ENCODE measurements at regions not wholly inside any gene's neighbourhood (a gene's known extent, or its start where the extent isn't known, plus 50 kb on each side); places are given as distances from the start of the nearest gene placed in this dataset.
"Not testable (repeated sequence)": the region's sequence is repeated elsewhere in the genome, so short reads cannot be mapped to it uniquely, and the experiment has no call there.

DNA sequence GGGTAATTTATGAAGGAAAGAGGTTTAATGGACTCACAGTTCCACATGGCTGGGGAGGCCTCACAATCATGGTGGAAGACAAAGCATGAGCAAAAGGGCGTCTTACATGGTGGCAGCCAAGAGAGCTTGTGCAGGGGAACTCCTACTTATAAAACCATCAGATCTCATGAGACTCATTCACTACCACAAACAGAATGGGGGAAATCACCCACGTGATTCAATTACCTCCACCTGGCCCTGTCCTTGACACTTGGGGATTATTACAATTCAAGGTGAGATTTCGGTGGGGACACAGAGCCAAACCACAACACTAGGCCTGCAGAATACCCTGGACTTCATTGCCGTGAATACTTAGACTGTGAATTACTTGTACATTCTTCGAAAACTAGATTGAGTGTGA, 431.7 kb upstream of the TENM3 start:
- not testable (repeated sequence) for TF ChIP-seq ZFAT (CRISPR knock-in tag; conservative IDR thresholded peaks at IDR 0.05); ELF3 (CRISPR knock-in tag; IDR thresholded peaks at IDR 0.05); YY1 (IDR thresholded peaks at IDR 0.05; ENCODE audit: insufficient read depth, insufficient replicate concordance, low read depth, low read length); ARNTL (CRISPR knock-in tag; IDR thresholded peaks at IDR 0.05); ZFX (CRISPR knock-in tag; IDR thresholded peaks at IDR 0.05; ENCODE audit: low read depth); NAIF1 (CRISPR knock-in tag; IDR thresholded peaks at IDR 0.05; ENCODE audit: borderline replicate concordance); SP1 (IDR thresholded peaks at IDR 0.05); SP1 (CRISPR knock-in tag; IDR thresholded peaks at IDR 0.05); ZNF138 (CRISPR knock-in tag; IDR thresholded peaks at IDR 0.05; ENCODE audit: low read depth); JUND (CRISPR knock-in tag; IDR thresholded peaks at IDR 0.05)
- TF ChIP-seq, protein P1, sequence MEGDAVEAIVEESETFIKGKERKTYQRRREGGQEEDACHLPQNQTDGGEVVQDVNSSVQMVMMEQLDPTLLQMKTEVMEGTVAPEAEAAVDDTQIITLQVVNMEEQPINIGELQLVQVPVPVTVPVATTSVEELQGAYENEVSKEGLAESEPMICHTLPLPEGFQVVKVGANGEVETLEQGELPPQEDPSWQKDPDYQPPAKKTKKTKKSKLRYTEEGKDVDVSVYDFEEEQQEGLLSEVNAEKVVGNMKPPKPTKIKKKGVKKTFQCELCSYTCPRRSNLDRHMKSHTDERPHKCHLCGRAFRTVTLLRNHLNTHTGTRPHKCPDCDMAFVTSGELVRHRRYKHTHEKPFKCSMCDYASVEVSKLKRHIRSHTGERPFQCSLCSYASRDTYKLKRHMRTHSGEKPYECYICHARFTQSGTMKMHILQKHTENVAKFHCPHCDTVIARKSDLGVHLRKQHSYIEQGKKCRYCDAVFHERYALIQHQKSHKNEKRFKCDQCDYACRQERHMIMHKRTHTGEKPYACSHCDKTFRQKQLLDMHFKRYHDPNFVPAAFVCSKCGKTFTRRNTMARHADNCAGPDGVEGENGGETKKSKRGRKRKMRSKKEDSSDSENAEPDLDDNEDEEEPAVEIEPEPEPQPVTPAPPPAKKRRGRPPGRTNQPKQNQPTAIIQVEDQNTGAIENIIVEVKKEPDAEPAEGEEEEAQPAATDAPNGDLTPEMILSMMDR (CRISPR knock-in tag; IDR thresholded peaks at IDR 0.05): not testable (repeated sequence)

Data from HepG2 (cell line).